Stimulated activated CD4-positive, alpha-beta T cell treated with anti-CD3 and anti-CD28 coated beads, Interleukin-12 subunit alpha, Interleukin-12 subunit beta, amount 100 ng/mL, for 24 hours (primary cell): ENCODE measurements at regions not wholly inside any gene's neighbourhood (a gene's known extent, or its start where the extent isn't known, plus 50 kb on each side); places are given as distances from the start of the nearest gene placed in this dataset.

ENCODE experiments used
- DNase-seq, 2 experiments: peaks; one replicate each; pipeline ENCODE4 v3.0.0-alpha.2; 2020; ENCODE audit warnings: low read depth in 2 of 2

GRCh38 chr11:19560156-19560555 is 152.5 kb upstream of the NAV2 start:
- no peak for DNase-seq

GRCh38 chr11:19559746-19560145 is 152.9 kb upstream of the NAV2 start:
- no peak for DNase-seq

GRCh38 chr11:19558189-19558986 is 154.2 kb upstream of the NAV2 start:
- DNase-seq, result no peak

- DNase-seq, result peak; percentile 28 to 73
These were observed 154.9 kb upstream of the NAV2 start for GRCh38 chr11:19557720-19558140.

- no peak for DNase-seq
These were observed 155.5 kb upstream of the NAV2 start for GRCh38 chr11:19557185-19557584.

- no peak for DNase-seq
These were observed 157.4 kb upstream of the NAV2 start for GRCh38 chr11:19555266-19555665.

- DNase-seq, result peak; percentile 44 to 78
These were observed 158.8 kb upstream of the NAV2 start for GRCh38 chr11:19553683-19554333.

GRCh38 chr11:19552656-19553260 is 159.9 kb upstream of the NAV2 start:
- no peak for DNase-seq

- DNase-seq, result no peak
These were observed 160.5 kb upstream of the NAV2 start for GRCh38 chr11:19552161-19552560.

GRCh38 chr11:19551457-19551856 is 161.2 kb upstream of the NAV2 start:
- no peak for DNase-seq

- DNase-seq, result no peak
These were observed 165.6 kb upstream of the NAV2 start for GRCh38 chr11:19547044-19547443.

GRCh38 chr11:19546325-19546724 is 166.3 kb upstream of the NAV2 start:
- no peak for DNase-seq

GRCh38 chr11:19541521-19542049 is 171.1 kb upstream of the NAV2 start:
- DNase-seq, result no peak

- no peak for DNase-seq
These were observed 172.8 kb upstream of the NAV2 start for GRCh38 chr11:19539861-19540260.

GRCh38 chr11:19537803-19538453 is 174.7 kb upstream of the NAV2 start:
- DNase-seq, result no peak

GRCh38 chr11:19536131-19536530 is 176.5 kb upstream of the NAV2 start:
- no peak for DNase-seq

- DNase-seq, result no peak
These were observed 182.1 kb upstream of the NAV2 start for GRCh38 chr11:19530505-19530904.

- no peak for DNase-seq
These were observed 186.5 kb upstream of the NAV2 start for GRCh38 chr11:19526119-19526518.

- no peak for DNase-seq
These were observed 186.9 kb upstream of the NAV2 start for GRCh38 chr11:19525714-19526113.

- no peak for DNase-seq
These were observed 187.4 kb upstream of the NAV2 start for GRCh38 chr11:19525276-19525675.

GRCh38 chr11:19524171-19524671 is 188.4 kb upstream of the NAV2 start:
- no peak for DNase-seq

GRCh38 chr11:19520681-19521080 is 192.0 kb upstream of the NAV2 start:
- no peak for DNase-seq
